GM12872 (cell line): ENCODE measurements at regions not wholly inside any gene's neighbourhood (a gene's known extent, or its start where the extent isn't known, plus 50 kb on each side); places are given as distances from the start of the nearest gene placed in this dataset.

Experiments
- CTCF ChIP-seq: IDR thresholded peaks from 3 replicates; pipeline ENCODE4 v1.5.1; 2011; ENCODE audit warnings: low read depth, mild to moderate bottlenecking, low read length, moderate library complexity; ENCODE audit not compliant: insufficient read depth

- no peak for TF ChIP-seq CTCF
Observed at GRCh38 chr7:79624336-79624735, 170.9 kb upstream of the MAGI2 start.

GRCh38 chr7:79622781-79623180, 169.3 kb upstream of the MAGI2 start:
- TF ChIP-seq CTCF: no peak

- TF ChIP-seq CTCF: no peak
Observed at GRCh38 chr7:79620291-79620690, 166.8 kb upstream of the MAGI2 start.

- TF ChIP-seq CTCF: no peak
Observed at GRCh38 chr7:79619216-79619615, 165.7 kb upstream of the MAGI2 start.

- TF ChIP-seq CTCF: no peak
Observed at GRCh38 chr7:79615871-79616640, 162.6 kb upstream of the MAGI2 start.

- no peak for TF ChIP-seq CTCF
Observed at GRCh38 chr7:79615466-79615865, 162.0 kb upstream of the MAGI2 start.

GRCh38 chr7:79612903-79613302, 159.4 kb upstream of the MAGI2 start:
- no peak for TF ChIP-seq CTCF

GRCh38 chr7:79612022-79612421, 158.6 kb upstream of the MAGI2 start:
- no peak for TF ChIP-seq CTCF
